Colonic mucosa (tissue), 4 donors: ENCODE measurements at regions not wholly inside any gene's neighbourhood (a gene's known extent, or its start where the extent isn't known, plus 50 kb on each side); places are given as distances from the start of the nearest gene placed in this dataset.

Experiments used
- DNase-seq: peaks from one replicate; pipeline ENCODE4 v3.0.0-alpha.2; 2020
- H3K27ac ChIP-seq: fragments of 200-600 bp; one replicate; pipeline ENCODE4 v1.8.0; 2021
- H3K27me3 ChIP-seq: fragments of 200-600 bp; one replicate; pipeline ENCODE4 v1.8.0; 2021
- H3K36me3 ChIP-seq: fragments of 200-600 bp; one replicate; pipeline ENCODE4 v1.8.0; 2021
- H3K4me1 ChIP-seq: fragments of 200-600 bp; one replicate; pipeline ENCODE4 v1.8.0; 2021; ENCODE audit warnings: mild to moderate bottlenecking
- H3K4me3 ChIP-seq: fragments of 200-600 bp; one replicate; pipeline ENCODE4 v1.8.0; 2021
- H3K9ac ChIP-seq, 2 donors: one replicate each; pipeline ENCODE4 v1.7.0; 2013; ENCODE audit warnings: control low read depth in 2 of 2, low read depth in 2 of 2, low read length in 2 of 2
- H3K9me3 ChIP-seq: fragments of 200-600 bp; one replicate; pipeline ENCODE4 v1.8.0; 2021
- CTCF ChIP-seq: fragments of 200-600 bp; IDR thresholded peaks from one replicate; pipeline ENCODE4 v1.8.0; 2022; ENCODE audit warnings: antibody characterized with exemption, mild to moderate bottlenecking
- intact Hi-C: fragments of 100-400 bp; cut with DNase I; formaldehyde crosslinking; loops from one replicate; pipeline ENCODE4 v1.14.1; 2022
- donor health status: healthy.
- donor health status: DM: no; HTN: no; CAD: no.
- donor health status: DM: no; HTN: no; CAD: no.

DNA sequence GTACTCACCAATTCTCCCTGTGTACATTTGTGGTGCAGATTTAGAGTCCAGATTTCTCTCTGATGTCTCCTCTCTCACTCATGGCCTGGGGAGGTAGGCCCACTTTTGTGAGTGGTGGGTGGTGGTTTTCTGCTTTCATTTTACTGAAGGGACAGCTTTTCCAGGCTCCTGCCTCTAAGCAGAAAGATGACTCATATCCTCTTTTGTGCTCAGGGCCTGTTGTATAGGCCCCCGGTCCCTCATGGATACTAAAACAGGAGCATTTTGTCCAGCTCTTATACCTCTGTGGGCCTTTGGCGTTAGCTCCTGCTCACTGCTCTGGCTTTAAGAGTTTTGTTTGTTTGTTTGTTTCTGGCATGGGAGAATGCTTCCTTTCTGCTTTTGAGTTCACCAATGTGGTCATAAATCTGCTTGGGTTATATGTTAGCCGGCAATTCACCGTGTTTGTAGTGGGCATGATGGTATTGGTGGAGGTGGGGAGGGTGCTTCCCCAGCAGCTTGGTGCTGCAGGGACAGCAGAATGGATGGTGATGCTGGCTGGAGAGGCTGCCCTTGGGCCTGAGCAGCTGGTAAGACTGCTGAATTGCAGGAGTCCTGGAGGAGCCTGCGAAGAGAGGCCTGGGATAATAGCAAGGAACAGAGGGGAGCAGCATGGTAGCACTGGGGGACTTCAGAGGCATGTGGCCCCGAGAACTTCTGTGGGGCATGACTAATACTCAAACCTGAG, 468.7 kb downstream of the RPS24 start:
- intact Hi-C loops = no loop called here
- Histone ChIP-seq H3K27me3 (no peaks in the 10 kb centered on the region), H3K27ac (no peak overlapping the region), H3K4me1 (no peaks in the 10 kb centered on the region), H3K4me3 (no peak overlapping the region), H3K9me3 (no peaks in the 10 kb centered on the region), H3K9ac (no peak overlapping the region), H3K36me3 (no peaks in the 10 kb centered on the region)
- no peak for DNase-seq
- TF ChIP-seq CTCF = no peak

DNA sequence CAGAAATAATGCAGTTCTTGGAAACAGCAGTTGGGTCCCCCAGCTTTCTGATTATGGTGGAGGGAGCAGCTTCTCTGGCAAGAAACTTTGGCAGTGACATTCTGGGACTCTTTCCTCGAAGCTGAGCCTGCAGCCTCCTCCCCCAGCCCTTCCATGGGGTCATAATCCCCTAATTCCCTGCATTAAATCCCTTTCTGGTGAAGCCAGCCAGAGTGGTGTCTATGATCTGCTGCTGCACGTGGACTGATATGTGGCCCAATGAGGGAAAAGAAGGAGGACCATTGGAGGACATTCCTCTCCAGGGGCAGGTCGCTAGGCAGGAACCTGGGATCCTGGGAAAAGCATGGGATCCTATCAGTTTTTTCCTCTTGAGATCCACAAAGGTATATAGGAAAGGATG, 470.5 kb downstream of the RPS24 start:
- DNase-seq = no peak
- Histone ChIP-seq H3K27me3 (no peaks in the 10 kb centered on the region), H3K36me3 (no peaks in the 10 kb centered on the region), H3K9ac (no peak overlapping the region), H3K4me1 (no peaks in the 10 kb centered on the region), H3K9me3 (no peaks in the 10 kb centered on the region), H3K4me3 (no peak overlapping the region), H3K27ac (no peak overlapping the region)
- intact Hi-C loops = no loop called here
- TF ChIP-seq CTCF = no peak

- no peak overlapping the region for H3K27ac ChIP-seq
- H3K36me3 ChIP-seq = no peaks in the 10 kb centered on the region
Observed at GRCh38 chr10:78505657-78506056, 472.0 kb downstream of the RPS24 start.

GRCh38 chr10:78506614-78507013, 473.0 kb downstream of the RPS24 start:
- intact Hi-C loops = no loop called here
- H3K27ac ChIP-seq = no peak overlapping the region
- H3K36me3 ChIP-seq = no peaks in the 10 kb centered on the region
- no peaks in the 10 kb centered on the region for H3K27me3 ChIP-seq
- H3K9me3 ChIP-seq = no peaks in the 10 kb centered on the region
- no peak overlapping the region for H3K4me3 ChIP-seq
- no peak overlapping the region for H3K9ac ChIP-seq
- no peaks in the 10 kb centered on the region for H3K4me1 ChIP-seq
- no peak for TF ChIP-seq CTCF
- DNase-seq = no peak

More at GRCh38 chr10:78505657-78506056, 472.0 kb downstream of the RPS24 start:
- no peak overlapping the region for H3K4me3 ChIP-seq
- TF ChIP-seq CTCF = no peak
- intact Hi-C loops = no loop called here
- no peak for DNase-seq
- H3K27me3 ChIP-seq = no peaks in the 10 kb centered on the region
- no peak overlapping the region for H3K9ac ChIP-seq
- no peaks in the 10 kb centered on the region for H3K4me1 ChIP-seq
- H3K9me3 ChIP-seq = no peaks in the 10 kb centered on the region

GRCh38 chr10:78507510-78508160, 474.0 kb downstream of the RPS24 start:
- TF ChIP-seq CTCF = no peak
- no peak overlapping the region for H3K4me3 ChIP-seq
- H3K36me3 ChIP-seq = no peaks in the 10 kb centered on the region
- DNase-seq = no peak
- no peaks in the 10 kb centered on the region for H3K9me3 ChIP-seq
- no peak overlapping the region for H3K27ac ChIP-seq
- no peaks in the 10 kb centered on the region for H3K27me3 ChIP-seq
- no peaks in the 10 kb centered on the region for H3K4me1 ChIP-seq
- intact Hi-C loops = no loop called here
- no peak overlapping the region for H3K9ac ChIP-seq
